GM12878 (cell line): ENCODE measurements at regions not wholly inside any gene's neighbourhood (a gene's known extent, or its start where the extent isn't known, plus 50 kb on each side); places are given as distances from the start of the nearest gene placed in this dataset.

Source experiments
- DPF2 ChIP-seq: fragments of 450-650 bp; IDR thresholded peaks from 2 replicates; pipeline ENCODE4 v1.6.1; 2017; ENCODE audit warnings: mild to moderate bottlenecking
- EZH2 ChIP-seq: IDR thresholded peaks from 2 replicates; pipeline ENCODE4 v1.6.1; 2012; ENCODE audit warnings: low read depth, mild to moderate bottlenecking, control low read depth, inconsistent platforms, low read length, borderline replicate concordance; ENCODE audit not compliant: control insufficient read depth
- MXI1 ChIP-seq: fragments of 150-350 bp; IDR thresholded peaks from 2 replicates; pipeline ENCODE4 v1.6.1; 2011; ENCODE audit warnings: low read depth, mild to moderate bottlenecking, inconsistent platforms, low read length, improper control_type of control experiment
- SUZ12 ChIP-seq: fragments of 200-600 bp; sonication (generic); IDR thresholded peaks from one replicate; pipeline ENCODE4 v1.6.1; 2018; ENCODE audit warnings: antibody characterized with exemption, mild to moderate bottlenecking; ENCODE audit not compliant: unreplicated experiment
- TF ChIP-seq, protein P1 (sequence below): fragments of 450-650 bp; IDR thresholded peaks from 2 replicates; pipeline ENCODE4 v1.6.1; 2017; ENCODE audit warnings: mild to moderate bottlenecking, moderate library complexity

DNA sequence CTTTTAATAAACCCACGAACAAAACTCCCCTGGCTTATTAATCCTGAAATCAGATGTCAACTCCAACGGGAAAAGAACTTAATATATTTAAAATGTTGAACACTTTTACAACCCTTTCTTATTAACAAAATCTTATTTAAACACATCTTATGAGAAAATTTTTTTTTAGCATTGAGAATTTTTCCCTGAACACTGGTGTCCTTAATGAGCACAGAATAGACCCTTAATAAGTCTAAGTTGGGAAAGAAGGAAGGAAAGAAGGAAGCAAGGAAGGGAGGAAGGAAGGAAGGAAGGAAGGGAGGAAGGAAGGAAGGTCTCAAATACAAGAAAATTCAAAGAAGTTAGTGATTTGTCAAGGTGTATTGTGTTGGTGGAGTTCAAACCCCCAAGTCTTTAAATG is 129.2 kb upstream of the COL1A2 start:
- TF ChIP-seq DPF2 (no peak), MXI1 (no peak), EZH2 (no peak), SUZ12 (no peak)
- TF ChIP-seq, protein P1, sequence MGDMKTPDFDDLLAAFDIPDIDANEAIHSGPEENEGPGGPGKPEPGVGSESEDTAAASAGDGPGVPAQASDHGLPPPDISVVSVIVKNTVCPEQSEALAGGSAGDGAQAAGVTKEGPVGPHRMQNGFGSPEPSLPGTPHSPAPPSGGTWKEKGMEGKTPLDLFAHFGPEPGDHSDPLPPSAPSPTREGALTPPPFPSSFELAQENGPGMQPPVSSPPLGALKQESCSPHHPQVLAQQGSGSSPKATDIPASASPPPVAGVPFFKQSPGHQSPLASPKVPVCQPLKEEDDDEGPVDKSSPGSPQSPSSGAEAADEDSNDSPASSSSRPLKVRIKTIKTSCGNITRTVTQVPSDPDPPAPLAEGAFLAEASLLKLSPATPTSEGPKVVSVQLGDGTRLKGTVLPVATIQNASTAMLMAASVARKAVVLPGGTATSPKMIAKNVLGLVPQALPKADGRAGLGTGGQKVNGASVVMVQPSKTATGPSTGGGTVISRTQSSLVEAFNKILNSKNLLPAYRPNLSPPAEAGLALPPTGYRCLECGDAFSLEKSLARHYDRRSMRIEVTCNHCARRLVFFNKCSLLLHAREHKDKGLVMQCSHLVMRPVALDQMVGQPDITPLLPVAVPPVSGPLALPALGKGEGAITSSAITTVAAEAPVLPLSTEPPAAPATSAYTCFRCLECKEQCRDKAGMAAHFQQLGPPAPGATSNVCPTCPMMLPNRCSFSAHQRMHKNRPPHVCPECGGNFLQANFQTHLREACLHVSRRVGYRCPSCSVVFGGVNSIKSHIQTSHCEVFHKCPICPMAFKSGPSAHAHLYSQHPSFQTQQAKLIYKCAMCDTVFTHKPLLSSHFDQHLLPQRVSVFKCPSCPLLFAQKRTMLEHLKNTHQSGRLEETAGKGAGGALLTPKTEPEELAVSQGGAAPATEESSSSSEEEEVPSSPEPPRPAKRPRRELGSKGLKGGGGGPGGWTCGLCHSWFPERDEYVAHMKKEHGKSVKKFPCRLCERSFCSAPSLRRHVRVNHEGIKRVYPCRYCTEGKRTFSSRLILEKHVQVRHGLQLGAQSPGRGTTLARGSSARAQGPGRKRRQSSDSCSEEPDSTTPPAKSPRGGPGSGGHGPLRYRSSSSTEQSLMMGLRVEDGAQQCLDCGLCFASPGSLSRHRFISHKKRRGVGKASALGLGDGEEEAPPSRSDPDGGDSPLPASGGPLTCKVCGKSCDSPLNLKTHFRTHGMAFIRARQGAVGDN: no peak
